ENCODE measurements at regions not wholly inside any gene's neighbourhood (a gene's known extent, or its start where the extent isn't known, plus 50 kb on each side); places are given as distances from the start of the nearest gene placed in this dataset.

GRCh38 chr13:87923753-87924152, 252.6 kb downstream of the SLITRK5 start:
- no peak for DNase-seq (ENCODE audit: low spot score)
- Mint-ChIP-seq H3K9me3 (ENCODE audit: unreplicated experiment) (no peaks in the 10 kb centered on the region), H3K4me1 (ENCODE audit: unreplicated experiment) (no peaks in the 10 kb centered on the region), H3K36me3 (ENCODE audit: low read depth, unreplicated experiment) (no peaks in the 10 kb centered on the region), H3K4me3 (ENCODE audit: unreplicated experiment) (no peak overlapping the region), H3K27ac (ENCODE audit: unreplicated experiment) (no peak overlapping the region), H3K27me3 (ENCODE audit: unreplicated experiment) (no peaks in the 10 kb centered on the region)
- no peak for TF ChIP-seq CTCF (IDR thresholded peaks at IDR 0.05; ENCODE audit: unreplicated experiment)

GRCh38 chr13:87925006-87925405, 253.8 kb downstream of the SLITRK5 start:
- DNase-seq (ENCODE audit: low spot score) = no peak
- Mint-ChIP-seq H3K36me3 (ENCODE audit: low read depth, unreplicated experiment) (no peaks in the 10 kb centered on the region), H3K4me1 (ENCODE audit: unreplicated experiment) (no peaks in the 10 kb centered on the region), H3K27me3 (ENCODE audit: unreplicated experiment) (no peaks in the 10 kb centered on the region), H3K4me3 (ENCODE audit: unreplicated experiment) (no peak overlapping the region), H3K27ac (ENCODE audit: unreplicated experiment) (no peak overlapping the region), H3K9me3 (ENCODE audit: unreplicated experiment) (no peaks in the 10 kb centered on the region)
- TF ChIP-seq CTCF (IDR thresholded peaks at IDR 0.05; ENCODE audit: unreplicated experiment) = no peak

- Mint-ChIP-seq H3K4me1 (ENCODE audit: unreplicated experiment) (no peaks in the 10 kb centered on the region), H3K27me3 (ENCODE audit: unreplicated experiment) (no peaks in the 10 kb centered on the region), H3K36me3 (ENCODE audit: low read depth, unreplicated experiment) (no peaks in the 10 kb centered on the region), H3K4me3 (ENCODE audit: unreplicated experiment) (no peak overlapping the region), H3K9me3 (ENCODE audit: unreplicated experiment) (no peaks in the 10 kb centered on the region), H3K27ac (ENCODE audit: unreplicated experiment) (no peak overlapping the region)
- DNase-seq (ENCODE audit: low spot score) = no peak
- no peak for TF ChIP-seq CTCF (IDR thresholded peaks at IDR 0.05; ENCODE audit: unreplicated experiment)
These were observed 269.6 kb downstream of the SLITRK5 start for GRCh38 chr13:87940776-87941175.

GRCh38 chr13:87941226-87941625, 270.1 kb downstream of the SLITRK5 start:
- DNase-seq (ENCODE audit: low spot score) = no peak
- Mint-ChIP-seq H3K27me3 (ENCODE audit: unreplicated experiment) (no peaks in the 10 kb centered on the region), H3K36me3 (ENCODE audit: low read depth, unreplicated experiment) (no peaks in the 10 kb centered on the region), H3K9me3 (ENCODE audit: unreplicated experiment) (no peaks in the 10 kb centered on the region), H3K27ac (ENCODE audit: unreplicated experiment) (no peak overlapping the region), H3K4me1 (ENCODE audit: unreplicated experiment) (no peaks in the 10 kb centered on the region), H3K4me3 (ENCODE audit: unreplicated experiment) (no peak overlapping the region)
- no peak for TF ChIP-seq CTCF (IDR thresholded peaks at IDR 0.05; ENCODE audit: unreplicated experiment)

GRCh38 chr13:87942205-87942604, 271.0 kb downstream of the SLITRK5 start:
- TF ChIP-seq CTCF (IDR thresholded peaks at IDR 0.05; ENCODE audit: unreplicated experiment) = no peak
- H3K4me1 Mint-ChIP-seq (ENCODE audit: unreplicated experiment) = no peaks in the 10 kb centered on the region
- H3K9me3 Mint-ChIP-seq (ENCODE audit: unreplicated experiment) = no peaks in the 10 kb centered on the region
- H3K27ac Mint-ChIP-seq (ENCODE audit: unreplicated experiment) = no peak overlapping the region
- no peaks in the 10 kb centered on the region for H3K36me3 Mint-ChIP-seq (ENCODE audit: low read depth, unreplicated experiment)
- DNase-seq (ENCODE audit: low spot score) = no peak
- no peaks in the 10 kb centered on the region for H3K27me3 Mint-ChIP-seq (ENCODE audit: unreplicated experiment)
- no peak overlapping the region for H3K4me3 Mint-ChIP-seq (ENCODE audit: unreplicated experiment)
